ENCODE measurements at regions not wholly inside any gene's neighbourhood (a gene's known extent, or its start where the extent isn't known, plus 50 kb on each side); places are given as distances from the start of the nearest gene placed in this dataset.

GRCh38 chr2:118227698-118228508, 139.6 kb downstream of the INSIG2 start:
- H3K36me3 ChIP-seq (ENCODE audit: insufficient read depth, low read length): no peaks in the 10 kb centered on the region
- no peak overlapping the region for H3K27ac ChIP-seq (ENCODE audit: low read depth, low read length)
- no peaks in the 10 kb centered on the region for H3K9me3 ChIP-seq (ENCODE audit: low read depth, low read length)
- H3K79me2 ChIP-seq (ENCODE audit: insufficient read depth, low read length): no peaks in the 10 kb centered on the region
- no peak for DNase-seq (ENCODE audit: insufficient read length, low spot score, missing footprints)
- peaks cover 4% of the 10 kb centered on the region for H3K4me1 ChIP-seq (ENCODE audit: insufficient read depth, low read length)
- H4K20me1 ChIP-seq (ENCODE audit: insufficient read depth, low read length): no peaks in the 10 kb centered on the region
- no peak overlapping the region for H3K4me3 ChIP-seq (ENCODE audit: insufficient read depth, low read length)
- no peak overlapping the region for H3K4me2 ChIP-seq (ENCODE audit: insufficient read depth, low read length)
- peaks cover 35% of the 10 kb centered on the region for H3K27me3 ChIP-seq (ENCODE audit: insufficient read depth, low read length)
- H2AFZ ChIP-seq (ENCODE audit: low read length): no peak overlapping the region
- TF ChIP-seq CTCF (IDR thresholded peaks at IDR 0.05; ENCODE audit: extremely low read depth, low read depth, low read length): no peak

GRCh38 chr2:118225666-118226065, 137.4 kb downstream of the INSIG2 start:
- H4K20me1 ChIP-seq (ENCODE audit: insufficient read depth, low read length): no peaks in the 10 kb centered on the region
- H3K79me2 ChIP-seq (ENCODE audit: insufficient read depth, low read length): no peaks in the 10 kb centered on the region
- no peak for TF ChIP-seq CTCF (IDR thresholded peaks at IDR 0.05; ENCODE audit: extremely low read depth, low read depth, low read length)
- H3K27me3 ChIP-seq (ENCODE audit: insufficient read depth, low read length): peaks cover 51% of the 10 kb centered on the region
- H2AFZ ChIP-seq (ENCODE audit: low read length): no peak overlapping the region
- H3K36me3 ChIP-seq (ENCODE audit: insufficient read depth, low read length): no peaks in the 10 kb centered on the region
- DNase-seq (ENCODE audit: insufficient read length, low spot score, missing footprints): no peak
- peaks cover 4% of the 10 kb centered on the region for H3K4me1 ChIP-seq (ENCODE audit: insufficient read depth, low read length)
- H3K4me2 ChIP-seq (ENCODE audit: insufficient read depth, low read length): no peak overlapping the region
- no peaks in the 10 kb centered on the region for H3K9me3 ChIP-seq (ENCODE audit: low read depth, low read length)
- no peak overlapping the region for H3K4me3 ChIP-seq (ENCODE audit: insufficient read depth, low read length)
- no peak overlapping the region for H3K27ac ChIP-seq (ENCODE audit: low read depth, low read length)

GRCh38 chr2:118224895-118225311, 136.6 kb downstream of the INSIG2 start:
- no peaks in the 10 kb centered on the region for H3K79me2 ChIP-seq (ENCODE audit: insufficient read depth, low read length)
- peaks cover 4% of the 10 kb centered on the region for H3K4me1 ChIP-seq (ENCODE audit: insufficient read depth, low read length)
- H3K4me2 ChIP-seq (ENCODE audit: insufficient read depth, low read length): no peak overlapping the region
- no peak overlapping the region for H3K27ac ChIP-seq (ENCODE audit: low read depth, low read length)
- H3K9me3 ChIP-seq (ENCODE audit: low read depth, low read length): no peaks in the 10 kb centered on the region
- peaks cover 51% of the 10 kb centered on the region for H3K27me3 ChIP-seq (ENCODE audit: insufficient read depth, low read length)
- no peaks in the 10 kb centered on the region for H4K20me1 ChIP-seq (ENCODE audit: insufficient read depth, low read length)
- H2AFZ ChIP-seq (ENCODE audit: low read length): no peak overlapping the region
- no peak overlapping the region for H3K4me3 ChIP-seq (ENCODE audit: insufficient read depth, low read length)
- H3K36me3 ChIP-seq (ENCODE audit: insufficient read depth, low read length): no peaks in the 10 kb centered on the region
- no peak for TF ChIP-seq CTCF (IDR thresholded peaks at IDR 0.05; ENCODE audit: extremely low read depth, low read depth, low read length)
- no peak for DNase-seq (ENCODE audit: insufficient read length, low spot score, missing footprints)

DNA sequence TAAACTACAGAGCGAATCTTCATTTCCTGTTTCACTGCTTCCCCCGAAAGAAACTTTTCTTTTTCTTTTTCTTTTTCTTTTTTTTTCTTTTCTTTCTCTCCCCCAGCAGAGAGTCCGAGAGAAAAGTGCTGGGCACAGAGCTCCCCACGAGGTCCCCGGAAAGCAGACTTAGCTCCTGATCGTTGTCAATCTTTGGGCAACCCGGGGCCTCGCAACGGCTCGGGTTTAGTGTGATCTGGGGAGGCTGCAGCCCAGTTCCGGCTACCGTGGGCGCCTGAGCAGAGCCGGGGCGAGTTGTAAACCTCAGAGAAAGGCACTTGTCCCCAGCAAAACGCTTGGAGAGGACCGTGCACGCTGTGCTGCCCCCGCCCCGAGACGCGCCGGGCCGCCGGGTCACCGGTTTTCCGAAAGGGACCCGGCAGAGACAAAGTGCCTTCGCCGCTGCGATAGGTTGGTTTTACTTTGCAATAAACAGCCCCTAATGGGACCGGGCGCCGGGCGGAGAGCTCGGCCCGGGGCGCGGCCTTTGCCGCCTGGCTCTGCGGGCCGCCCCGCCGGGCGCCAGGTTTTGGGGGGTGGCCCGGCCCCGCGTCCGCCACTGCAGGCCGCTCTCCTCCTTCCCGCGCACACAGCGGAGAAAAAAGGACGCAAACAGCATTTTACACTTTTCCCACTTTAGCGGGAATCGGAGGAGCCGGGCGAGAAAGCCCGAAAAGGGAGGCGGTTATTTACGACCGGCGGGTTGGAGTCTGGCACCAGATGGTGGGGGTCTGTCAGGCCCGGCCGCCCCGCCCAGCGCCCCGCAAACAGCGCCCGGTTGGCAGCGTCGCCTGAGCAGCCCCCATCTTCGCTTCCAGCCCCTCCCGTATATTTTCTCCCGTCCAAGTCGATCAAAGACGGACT, 136.0 kb downstream of the INSIG2 start:
- Histone ChIP-seq H3K4me2 (ENCODE audit: insufficient read depth, low read length) (peak overlapping the region; percentile 73), H3K79me2 (ENCODE audit: insufficient read depth, low read length) (no peaks in the 10 kb centered on the region), H2AFZ (ENCODE audit: low read length) (peak overlapping the region; percentile 68), H3K36me3 (ENCODE audit: insufficient read depth, low read length) (no peaks in the 10 kb centered on the region), H3K27ac (ENCODE audit: low read depth, low read length) (no peak overlapping the region), H3K4me1 (ENCODE audit: insufficient read depth, low read length) (peaks cover 4% of the 10 kb centered on the region), H3K4me3 (ENCODE audit: insufficient read depth, low read length) (peak overlapping the region; percentile 63), H4K20me1 (ENCODE audit: insufficient read depth, low read length) (no peaks in the 10 kb centered on the region), H3K9me3 (ENCODE audit: low read depth, low read length) (no peaks in the 10 kb centered on the region), H3K27me3 (ENCODE audit: insufficient read depth, low read length) (peaks cover 51% of the 10 kb centered on the region)
- peak; percentile 83 for DNase-seq (ENCODE audit: insufficient read length, low spot score, missing footprints)
- no peak for TF ChIP-seq CTCF (IDR thresholded peaks at IDR 0.05; ENCODE audit: extremely low read depth, low read depth, low read length)
